IPS-20b (cell line): ENCODE measurements at regions not wholly inside any gene's neighbourhood (a gene's known extent, or its start where the extent isn't known, plus 50 kb on each side); places are given as distances from the start of the nearest gene placed in this dataset.

Source experiments
- H3K27ac ChIP-seq: one replicate; pipeline ENCODE4 v1.5.1; 2013; ENCODE audit warnings: low read length
- H3K27me3 ChIP-seq: 2 replicates; pipeline ENCODE4 v1.6.1; 2013; ENCODE audit warnings: mild to moderate bottlenecking, low read length, inconsistent platforms; ENCODE audit not compliant: insufficient read depth
- H3K36me3 ChIP-seq: 2 replicates; pipeline ENCODE4 v1.6.1; 2013; ENCODE audit warnings: low read depth, mild to moderate bottlenecking, inconsistent platforms, low read length, moderate library complexity; ENCODE audit not compliant: insufficient read depth
- H3K4me1 ChIP-seq: 2 replicates; pipeline ENCODE4 v1.6.1; 2013; ENCODE audit warnings: mild to moderate bottlenecking, control low read depth, inconsistent platforms, low read length, moderate library complexity; ENCODE audit not compliant: insufficient read depth
- H3K4me3 ChIP-seq: 2 replicates; pipeline ENCODE4 v1.5.1; 2013; ENCODE audit warnings: mild to moderate bottlenecking, low read length, inconsistent platforms
- H3K9ac ChIP-seq: 2 replicates; pipeline ENCODE4 v1.6.1; 2013; ENCODE audit warnings: low read depth, mild to moderate bottlenecking, inconsistent platforms, low read length, moderate library complexity
- H3K9me3 ChIP-seq: 2 replicates; pipeline ENCODE4 v1.6.1; 2013; ENCODE audit warnings: mild to moderate bottlenecking, low read depth, low read length, inconsistent platforms; ENCODE audit not compliant: insufficient read depth

DNA sequence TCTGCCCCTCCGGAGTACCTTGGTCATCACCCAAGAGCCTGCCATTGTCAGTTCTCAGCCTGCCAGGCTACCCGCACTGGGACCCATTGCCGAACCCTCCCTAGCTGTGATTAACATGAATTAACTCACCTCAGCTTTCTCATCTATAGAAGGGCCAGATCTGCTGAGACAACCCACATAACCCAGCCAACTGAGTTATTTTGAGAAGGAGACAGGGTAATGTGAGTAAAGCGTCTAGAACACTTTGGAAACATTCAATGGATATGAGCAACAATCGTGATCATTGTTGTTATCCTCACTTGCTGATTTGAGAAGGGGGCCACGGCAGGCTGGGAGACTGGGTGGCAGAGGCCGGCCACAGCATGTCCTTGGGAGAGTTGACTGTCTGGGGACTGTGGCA, 196.8 kb downstream of the GLI2 start:
- Histone ChIP-seq H3K36me3 (peaks cover 36% of the 10 kb centered on the region), H3K27ac (no peak overlapping the region), H3K9me3 (no peaks in the 10 kb centered on the region), H3K27me3 (no peaks in the 10 kb centered on the region), H3K4me3 (no peak overlapping the region), H3K4me1 (no peaks in the 10 kb centered on the region), H3K9ac (no peak overlapping the region)

DNA sequence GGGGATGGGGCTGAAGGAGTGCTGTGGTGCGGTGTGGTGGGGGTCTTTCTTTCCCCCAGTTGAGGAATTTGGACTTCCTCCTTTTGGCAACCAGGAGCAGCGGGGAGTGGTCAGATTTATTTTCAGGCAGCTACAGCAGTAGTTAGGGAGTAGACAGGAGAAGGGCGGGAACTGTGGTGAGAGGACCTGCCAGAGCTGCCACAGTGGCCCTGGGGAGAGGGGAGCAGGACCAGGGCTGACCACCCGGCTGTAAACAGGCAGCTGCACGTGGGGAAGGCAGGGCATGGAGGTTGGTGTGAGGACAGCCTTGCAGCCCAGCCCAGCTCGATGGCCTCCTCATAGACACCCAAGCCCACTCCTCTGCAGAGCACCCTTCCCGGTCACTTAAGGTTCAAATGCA, 197.2 kb downstream of the GLI2 start:
- H3K27me3 ChIP-seq: no peaks in the 10 kb centered on the region
- no peak overlapping the region for H3K27ac ChIP-seq
- H3K9ac ChIP-seq: no peak overlapping the region
- H3K4me3 ChIP-seq: no peak overlapping the region
- H3K4me1 ChIP-seq: no peaks in the 10 kb centered on the region
- peaks cover 34% of the 10 kb centered on the region for H3K36me3 ChIP-seq
- no peaks in the 10 kb centered on the region for H3K9me3 ChIP-seq

- no peak overlapping the region for H3K4me3 ChIP-seq
- no peaks in the 10 kb centered on the region for H3K27me3 ChIP-seq
- peaks cover 24% of the 10 kb centered on the region; the same call in 1 of the 2 replicates for H3K36me3 ChIP-seq
- no peak overlapping the region for H3K9ac ChIP-seq
- H3K9me3 ChIP-seq: no peaks in the 10 kb centered on the region
- H3K4me1 ChIP-seq: no peaks in the 10 kb centered on the region
- H3K27ac ChIP-seq: no peak overlapping the region
Measured at GRCh38 chr2:120933693-120934573, 198.3 kb downstream of the GLI2 start.

DNA sequence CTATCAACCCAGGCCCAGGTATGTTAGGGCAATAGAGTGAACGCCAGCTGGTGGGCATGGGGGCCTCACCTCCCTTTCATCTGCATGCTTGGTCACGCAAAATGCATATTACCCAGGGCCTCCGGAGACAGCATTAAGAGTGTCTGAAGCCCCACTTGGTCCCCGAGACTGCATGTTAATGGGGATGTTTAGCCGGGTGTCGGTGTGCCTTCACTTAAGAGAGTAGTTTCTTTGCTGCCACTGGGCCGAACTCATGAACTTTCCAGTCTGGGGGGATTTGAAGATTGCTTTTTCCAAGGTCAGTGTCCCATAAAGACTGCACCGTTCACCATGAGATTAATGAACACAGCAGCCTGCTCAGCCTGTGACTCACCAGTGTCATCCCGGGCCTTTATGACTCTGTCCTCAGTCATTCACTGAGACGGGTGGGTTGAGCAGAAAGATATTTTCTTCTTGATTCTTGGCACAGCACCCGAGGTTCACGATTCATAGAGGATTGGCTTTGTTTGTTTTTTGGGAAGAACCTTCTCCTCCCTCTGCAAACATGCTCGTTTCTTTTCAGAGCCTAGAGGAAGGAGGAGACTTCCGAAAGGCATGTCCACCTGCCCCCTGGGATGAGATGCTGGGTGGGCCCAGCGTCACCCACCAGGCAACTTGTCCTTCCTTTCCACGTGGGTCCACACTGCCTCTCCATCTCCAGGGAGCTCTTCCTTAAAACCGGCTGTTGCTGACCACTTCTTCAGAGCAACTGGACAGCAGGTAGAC, 199.1 kb downstream of the GLI2 start:
- H3K4me1 ChIP-seq: peaks cover 6% of the 10 kb centered on the region; the same call in 1 of the 2 replicates
- no peaks in the 10 kb centered on the region for H3K9me3 ChIP-seq
- H3K9ac ChIP-seq: no peak overlapping the region
- no peak overlapping the region for H3K27ac ChIP-seq
- H3K36me3 ChIP-seq: peaks cover 16% of the 10 kb centered on the region; the same call in 1 of the 2 replicates
- no peak overlapping the region for H3K4me3 ChIP-seq
- H3K27me3 ChIP-seq: no peaks in the 10 kb centered on the region

DNA sequence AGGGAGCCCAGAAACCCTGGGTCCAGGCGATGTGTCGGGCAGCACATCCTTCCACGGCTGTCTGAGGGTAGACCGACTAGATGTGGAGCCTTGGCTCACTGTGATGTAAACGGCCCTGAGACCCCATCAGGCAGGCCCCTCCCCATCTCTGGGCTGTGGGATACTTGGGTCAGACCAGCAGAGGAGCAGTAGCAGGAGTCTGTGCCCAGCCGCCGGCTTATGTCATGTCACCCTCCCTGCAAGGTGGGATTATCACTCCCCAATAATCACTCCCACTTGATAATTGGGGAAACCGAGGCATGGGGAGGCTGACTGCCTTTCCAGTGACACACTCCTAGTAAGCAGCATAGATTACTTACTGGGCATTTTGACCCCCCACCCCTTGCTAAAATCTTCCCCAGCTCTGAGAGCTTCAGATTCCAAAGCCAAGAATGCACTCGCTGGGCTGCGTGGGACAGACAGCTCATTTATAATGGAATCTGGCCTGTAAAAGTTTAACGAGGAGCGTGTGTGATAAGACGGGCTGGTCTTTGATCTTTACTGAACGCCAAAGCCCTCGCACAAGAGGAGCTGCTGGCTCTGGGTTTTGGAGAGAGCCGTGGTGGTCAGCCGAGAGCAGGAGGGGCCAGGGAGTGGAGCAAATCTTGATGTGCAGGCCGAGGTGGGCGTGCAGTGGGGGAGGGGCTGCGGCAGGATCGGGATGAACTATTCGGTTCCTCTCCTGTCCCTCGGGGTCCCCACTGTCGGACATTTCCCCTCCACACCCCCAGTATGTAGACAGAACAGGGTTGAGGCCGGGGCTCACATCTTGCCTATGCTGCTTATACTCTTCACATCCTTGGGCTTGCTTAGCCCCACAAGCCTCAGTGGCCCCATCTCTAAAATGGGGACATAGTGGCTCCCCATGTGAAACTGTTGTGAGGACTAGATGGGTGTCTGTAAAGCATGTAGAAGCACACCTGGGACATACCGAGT, 200.0 kb downstream of the GLI2 start:
- peaks cover 6% of the 10 kb centered on the region; the same call in 1 of the 2 replicates for H3K4me1 ChIP-seq
- H3K27ac ChIP-seq: no peak overlapping the region
- no peak overlapping the region for H3K4me3 ChIP-seq

DNA sequence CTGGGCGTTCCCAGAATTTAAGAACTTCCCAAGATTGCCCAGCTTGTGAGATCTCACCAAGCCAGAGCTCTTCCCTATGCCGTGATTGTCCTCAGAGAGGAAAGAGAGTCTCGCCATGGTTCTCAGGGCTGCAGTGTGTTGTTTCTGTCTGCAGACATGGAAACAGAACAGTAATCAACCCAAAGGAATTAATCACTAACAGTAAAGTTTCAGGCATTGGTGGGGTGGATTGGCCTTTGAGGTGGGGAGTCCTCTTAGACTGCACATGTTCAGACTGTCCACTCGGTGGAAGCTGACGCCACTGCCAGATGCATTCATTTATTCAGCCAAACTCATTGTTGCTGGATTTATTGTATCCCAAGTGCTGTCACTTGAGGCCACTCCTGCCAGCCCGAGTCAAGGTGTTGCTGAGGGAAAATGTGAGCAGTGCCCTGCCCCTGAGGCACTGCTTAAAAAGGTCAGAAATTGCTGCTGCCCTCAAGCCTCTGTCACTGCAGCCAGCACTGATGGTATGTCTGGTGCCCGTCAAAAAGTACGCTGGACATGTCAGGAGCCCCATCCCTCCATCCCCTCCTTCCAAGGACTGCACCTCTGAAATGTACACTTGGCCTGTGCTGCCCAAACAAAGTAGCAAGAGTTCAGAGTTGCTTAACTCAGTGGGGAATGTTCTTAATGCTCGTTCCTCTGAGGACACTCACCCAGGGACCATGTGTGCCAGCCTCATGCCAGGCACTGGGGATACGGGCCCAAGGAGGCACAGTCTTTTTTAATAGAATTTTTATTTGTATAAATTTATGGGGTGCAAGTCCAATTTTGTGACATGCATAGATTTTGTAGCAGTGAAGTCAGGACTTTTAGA, 201.0 kb downstream of the GLI2 start:
- Histone ChIP-seq H3K9me3 (no peaks in the 10 kb centered on the region), H3K27me3 (no peaks in the 10 kb centered on the region), H3K4me1 (peaks cover 6% of the 10 kb centered on the region; the same call in 1 of the 2 replicates), H3K4me3 (no peak overlapping the region), H3K27ac (no peak overlapping the region), H3K9ac (no peak overlapping the region), H3K36me3 (no peaks in the 10 kb centered on the region; the same call in 1 of the 2 replicates)

More for the DNA sequence above, 200.0 kb downstream of the GLI2 start:
- no peak overlapping the region for H3K9ac ChIP-seq
- peaks cover 7% of the 10 kb centered on the region; the same call in 1 of the 2 replicates for H3K36me3 ChIP-seq
- no peaks in the 10 kb centered on the region for H3K27me3 ChIP-seq
- H3K9me3 ChIP-seq: no peaks in the 10 kb centered on the region

GRCh38 chr2:120937686-120938044, 202.0 kb downstream of the GLI2 start:
- Histone ChIP-seq H3K36me3 (peaks cover 3% of the 10 kb centered on the region; the same call in 1 of the 2 replicates), H3K9me3 (no peaks in the 10 kb centered on the region), H3K9ac (no peak overlapping the region), H3K27ac (no peak overlapping the region), H3K4me1 (peaks cover 6% of the 10 kb centered on the region; the same call in 1 of the 2 replicates), H3K27me3 (no peaks in the 10 kb centered on the region), H3K4me3 (no peak overlapping the region)

- Histone ChIP-seq H3K27me3 (no peaks in the 10 kb centered on the region), H3K36me3 (peaks cover 9% of the 10 kb centered on the region; the same call in 1 of the 2 replicates), H3K27ac (no peak overlapping the region), H3K4me3 (no peak overlapping the region), H3K9ac (no peak overlapping the region), H3K9me3 (no peaks in the 10 kb centered on the region), H3K4me1 (peaks cover 6% of the 10 kb centered on the region; the same call in 1 of the 2 replicates)
Measured at GRCh38 chr2:120938045-120938771, 202.5 kb downstream of the GLI2 start.

GRCh38 chr2:120939595-120940318, 204.1 kb downstream of the GLI2 start:
- Histone ChIP-seq H3K36me3 (peaks cover 9% of the 10 kb centered on the region; the same call in 1 of the 2 replicates), H3K9ac (no peak overlapping the region), H3K4me3 (no peak overlapping the region), H3K4me1 (peaks cover 6% of the 10 kb centered on the region; the same call in 1 of the 2 replicates), H3K9me3 (no peaks in the 10 kb centered on the region), H3K27me3 (no peaks in the 10 kb centered on the region), H3K27ac (no peak overlapping the region)
